ENCODE measurements at regions not wholly inside any gene's neighbourhood (a gene's known extent, or its start where the extent isn't known, plus 50 kb on each side); places are given as distances from the start of the nearest gene placed in this dataset.
"Not testable (repeated sequence)": the region's sequence is repeated elsewhere in the genome, so short reads cannot be mapped to it uniquely, and the experiment has no call there.

DNA sequence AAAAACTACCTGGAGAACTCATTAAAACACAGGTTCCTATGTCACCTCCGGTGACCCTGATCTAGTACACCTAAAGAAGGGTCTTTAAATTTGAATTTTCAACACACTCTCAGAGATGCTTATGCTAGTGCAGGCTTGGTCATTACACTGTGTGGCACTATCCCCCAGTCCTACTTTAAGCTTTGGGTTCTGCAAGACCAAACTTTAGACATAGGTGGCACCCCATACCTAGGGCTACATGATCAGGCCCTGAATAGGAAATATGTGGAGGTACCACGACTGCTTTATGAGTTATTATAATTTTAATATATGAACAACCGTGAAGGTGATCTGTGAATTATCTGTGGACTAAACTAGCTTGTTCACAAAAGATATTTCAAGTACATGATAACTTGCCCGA lies 201.3 kb upstream of the OR13F1 start:
- 95% methylated on average over 3 of the region's 4 CpGs for WGBS
- no peak overlapping the region for H3K27ac ChIP-seq (ENCODE audit: low read depth, low read length)
- no peaks in the 10 kb centered on the region for H3K9me3 ChIP-seq (ENCODE audit: insufficient read depth, low read depth, low read length)
- H3K27me3 ChIP-seq (ENCODE audit: insufficient read depth, low read length): no peaks in the 10 kb centered on the region
- H3K36me3 ChIP-seq (ENCODE audit: insufficient read depth, low read length): no peaks in the 10 kb centered on the region
- H3K4me3 ChIP-seq (ENCODE audit: low read length): no peak overlapping the region
- no peaks in the 10 kb centered on the region for H3K4me1 ChIP-seq (ENCODE audit: insufficient read depth, low read length)
- H3K9ac ChIP-seq (ENCODE audit: low read depth, low read length): no peak overlapping the region

DNA sequence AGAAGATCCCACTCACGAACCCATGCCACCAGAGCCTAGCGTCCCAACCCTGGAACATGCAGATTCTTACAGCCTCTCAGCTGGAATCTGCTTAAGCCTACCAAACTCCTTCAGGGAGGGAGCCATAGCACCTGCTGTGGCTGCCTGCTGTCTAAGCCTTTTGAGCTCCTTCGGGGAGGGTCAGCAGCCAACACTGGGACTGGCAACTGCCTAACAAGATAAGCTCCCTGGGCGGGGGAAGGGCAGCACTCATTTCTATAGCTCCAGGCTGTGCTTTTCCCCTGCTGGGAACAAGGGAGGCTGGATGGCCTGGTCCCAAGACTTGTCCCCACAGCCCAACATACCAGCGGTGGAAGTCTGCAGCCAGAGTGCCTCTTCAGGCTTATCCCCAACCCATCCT lies 199.1 kb upstream of the OR13F1 start:
- WGBS: 82% methylated on average over 5 of the region's 5 CpGs

DNA sequence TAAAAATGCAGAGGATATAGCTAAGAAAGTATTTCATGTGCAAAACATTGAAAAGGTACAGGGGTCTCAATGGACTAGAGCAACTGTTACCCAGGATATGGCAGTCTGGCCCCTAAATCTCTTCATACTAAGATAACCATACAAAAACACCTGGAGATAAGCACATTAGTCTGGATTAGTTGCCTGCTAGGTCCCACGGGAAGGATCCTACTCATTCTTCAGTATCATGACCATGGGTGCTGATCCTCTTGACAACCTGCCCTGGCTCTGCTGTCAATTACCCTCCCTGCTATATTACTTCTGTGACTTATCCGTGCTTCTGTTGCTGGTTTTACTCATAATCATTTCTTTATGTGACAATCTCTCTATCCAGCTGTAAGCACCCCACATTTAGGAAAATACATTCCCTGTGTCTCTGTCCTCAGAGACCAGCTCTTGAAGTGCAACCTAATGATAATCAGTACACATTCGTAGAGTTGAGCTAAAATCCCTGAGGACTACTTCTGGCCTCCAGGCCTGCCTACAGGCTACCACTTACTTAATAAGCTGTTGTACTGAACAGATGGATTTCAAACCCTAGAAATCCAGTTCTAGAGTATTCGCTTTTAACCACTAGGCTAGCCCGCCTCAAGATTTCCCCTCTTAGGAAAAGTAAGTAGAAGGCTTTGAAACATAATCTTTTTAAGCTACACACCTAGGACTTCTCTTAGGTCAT lies 190.5 kb upstream of the OR13F1 start:
- 66% methylated on average over 4 of the region's 5 CpGs for WGBS
- peaks cover 4% of the 10 kb centered on the region; the same call in 1 of the 2 replicates for H3K9me3 ChIP-seq (ENCODE audit: insufficient read depth, low read depth, low read length)
- H3K9ac ChIP-seq (ENCODE audit: low read depth, low read length): no peak overlapping the region
- H3K36me3 ChIP-seq (ENCODE audit: insufficient read depth, low read length): no peaks in the 10 kb centered on the region
- no peak overlapping the region for H3K27ac ChIP-seq (ENCODE audit: low read depth, low read length)
- no peaks in the 10 kb centered on the region for H3K4me1 ChIP-seq (ENCODE audit: insufficient read depth, low read length)
- no peak overlapping the region for H3K4me3 ChIP-seq (ENCODE audit: low read length)
- no peaks in the 10 kb centered on the region for H3K27me3 ChIP-seq (ENCODE audit: insufficient read depth, low read length)

More for the DNA sequence above, 199.1 kb upstream of the OR13F1 start:
- H3K9me3 ChIP-seq (ENCODE audit: insufficient read depth, low read depth, low read length): no peaks in the 10 kb centered on the region
- H3K9ac ChIP-seq (ENCODE audit: low read depth, low read length): no peak overlapping the region
- no peak overlapping the region for H3K27ac ChIP-seq (ENCODE audit: low read depth, low read length)
- no peaks in the 10 kb centered on the region for H3K4me1 ChIP-seq (ENCODE audit: insufficient read depth, low read length)
- no peaks in the 10 kb centered on the region for H3K36me3 ChIP-seq (ENCODE audit: insufficient read depth, low read length)
- no peak overlapping the region for H3K4me3 ChIP-seq (ENCODE audit: low read length)
- H3K27me3 ChIP-seq (ENCODE audit: insufficient read depth, low read length): no peaks in the 10 kb centered on the region

DNA sequence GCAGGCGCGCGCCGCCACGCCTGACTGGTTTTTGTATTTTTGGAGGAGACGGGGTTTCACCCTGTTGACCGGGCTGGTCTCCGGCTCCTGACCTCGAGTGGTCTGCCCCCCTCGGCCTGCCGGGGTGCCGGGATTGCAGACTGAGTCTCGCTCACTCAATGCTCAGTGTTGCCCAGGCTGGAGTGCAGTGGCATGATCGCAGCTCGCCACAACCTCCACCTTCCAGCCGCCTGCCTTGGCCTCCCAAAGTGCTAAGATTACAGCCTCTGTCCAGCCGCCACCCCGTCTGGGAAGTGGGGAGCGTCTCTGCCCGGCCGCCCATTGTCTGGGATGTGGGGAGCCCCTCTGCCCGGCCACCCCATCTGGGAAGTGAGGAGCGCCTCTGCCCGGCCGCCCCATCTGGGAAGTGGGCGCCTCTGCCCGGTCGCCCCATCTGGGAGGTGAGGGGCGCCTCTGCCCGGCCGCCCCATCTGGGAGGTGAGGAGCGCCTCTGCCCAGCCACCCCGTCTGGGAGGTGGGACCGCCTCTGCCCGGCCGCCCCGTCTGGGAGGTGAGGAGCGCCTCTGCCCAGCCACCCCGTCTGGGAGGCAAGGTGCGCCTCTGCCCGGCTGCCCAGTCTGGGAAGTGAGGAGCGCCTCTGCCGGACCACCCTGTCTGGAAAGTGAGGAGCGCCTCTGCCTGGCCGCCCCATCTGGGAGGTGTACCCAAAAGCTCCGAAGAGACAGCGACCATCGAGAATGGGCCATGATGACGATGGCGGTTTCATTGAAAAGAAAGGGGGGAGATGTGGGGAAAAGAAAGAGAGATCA lies 187.7 kb upstream of the OR13F1 start:
- not testable (repeated sequence) for H3K27ac ChIP-seq (ENCODE audit: low read depth, low read length); H3K4me1 ChIP-seq (ENCODE audit: insufficient read depth, low read length); H3K9ac ChIP-seq (ENCODE audit: low read depth, low read length); H3K4me3 ChIP-seq (ENCODE audit: low read length); H3K36me3 ChIP-seq (ENCODE audit: insufficient read depth, low read length); H3K9me3 ChIP-seq (ENCODE audit: insufficient read depth, low read depth, low read length); H3K27me3 ChIP-seq (ENCODE audit: insufficient read depth, low read length)
- WGBS: 90% methylated on average over 46 of the region's 50 CpGs

DNA sequence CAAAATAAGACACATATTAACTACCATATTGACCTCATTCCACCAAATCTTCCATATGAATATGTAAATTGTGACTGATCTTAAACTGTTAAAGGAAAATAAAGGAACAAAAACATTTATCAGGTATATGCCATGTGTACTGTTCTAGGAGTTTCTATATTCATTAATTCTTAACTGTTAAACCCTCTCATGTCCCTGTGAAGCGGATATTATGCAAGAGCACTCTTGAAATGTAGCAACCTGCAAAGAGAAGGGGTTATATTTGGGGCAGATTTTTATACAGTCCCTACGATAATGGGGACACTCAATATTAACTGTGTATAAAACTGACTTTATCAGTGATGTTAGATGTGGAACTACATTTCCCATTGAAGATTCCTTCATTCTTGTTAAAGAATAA lies 184.9 kb upstream of the OR13F1 start:
- H3K36me3 ChIP-seq (ENCODE audit: insufficient read depth, low read length): no peaks in the 10 kb centered on the region
- 85% methylated on average over 2 of the region's 2 CpGs for WGBS
- H3K4me1 ChIP-seq (ENCODE audit: insufficient read depth, low read length): no peaks in the 10 kb centered on the region
- H3K27ac ChIP-seq (ENCODE audit: low read depth, low read length): no peak overlapping the region
- H3K27me3 ChIP-seq (ENCODE audit: insufficient read depth, low read length): no peaks in the 10 kb centered on the region
- peaks cover 4% of the 10 kb centered on the region; the same call in 1 of the 2 replicates for H3K9me3 ChIP-seq (ENCODE audit: insufficient read depth, low read depth, low read length)
- H3K4me3 ChIP-seq (ENCODE audit: low read length): no peak overlapping the region
- no peak overlapping the region for H3K9ac ChIP-seq (ENCODE audit: low read depth, low read length)

DNA sequence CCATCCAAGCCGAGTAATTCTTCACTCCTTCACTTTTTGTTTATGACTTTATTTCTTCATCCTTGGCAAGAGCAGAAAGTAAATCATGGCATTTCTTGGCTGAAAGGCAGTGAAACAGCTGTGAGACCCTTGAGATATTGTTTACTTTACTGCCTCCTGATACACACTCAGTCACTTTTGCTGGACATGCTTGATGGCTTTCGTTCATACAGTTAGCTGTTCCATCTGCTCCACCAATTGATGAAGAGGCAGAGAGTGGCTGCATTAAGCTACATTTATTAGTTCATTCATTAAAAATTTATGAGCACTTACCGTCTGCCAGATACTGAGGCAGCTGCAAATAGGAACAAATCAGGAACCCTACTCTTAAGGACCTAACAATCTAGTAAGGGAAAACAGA lies 184.4 kb upstream of the OR13F1 start:
- no peaks in the 10 kb centered on the region for H3K36me3 ChIP-seq (ENCODE audit: insufficient read depth, low read length)
- no peak overlapping the region for H3K27ac ChIP-seq (ENCODE audit: low read depth, low read length)
- peaks cover 4% of the 10 kb centered on the region; the same call in 1 of the 2 replicates for H3K9me3 ChIP-seq (ENCODE audit: insufficient read depth, low read depth, low read length)
- no peaks in the 10 kb centered on the region for H3K4me1 ChIP-seq (ENCODE audit: insufficient read depth, low read length)
- H3K27me3 ChIP-seq (ENCODE audit: insufficient read depth, low read length): no peaks in the 10 kb centered on the region
- 93% methylated on average over 3 of the region's 3 CpGs for WGBS
- no peak overlapping the region for H3K9ac ChIP-seq (ENCODE audit: low read depth, low read length)
- H3K4me3 ChIP-seq (ENCODE audit: low read length): no peak overlapping the region

DNA sequence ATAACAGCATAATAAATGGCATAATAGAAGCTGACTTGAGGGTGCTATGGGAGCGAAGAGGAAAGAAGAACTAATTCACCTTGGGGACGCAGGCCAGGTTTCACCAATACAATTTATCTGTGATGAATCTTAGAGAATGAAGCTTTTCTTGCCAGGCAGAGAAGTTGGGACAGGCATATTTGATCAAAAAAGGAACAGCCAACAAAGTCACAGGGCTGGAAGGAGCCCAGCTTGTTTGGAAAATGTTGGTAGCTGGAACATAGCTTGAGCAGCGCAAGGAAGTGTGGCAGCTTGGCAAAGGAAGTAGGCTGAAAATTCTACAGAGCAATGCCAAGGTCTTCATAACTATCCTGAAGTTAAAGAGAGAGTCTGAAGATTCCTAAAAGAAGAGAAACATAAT lies 181.5 kb upstream of the OR13F1 start:
- Histone ChIP-seq H3K9ac (ENCODE audit: low read depth, low read length) (no peak overlapping the region), H3K9me3 (ENCODE audit: insufficient read depth, low read depth, low read length) (no peaks in the 10 kb centered on the region), H3K36me3 (ENCODE audit: insufficient read depth, low read length) (no peaks in the 10 kb centered on the region), H3K27me3 (ENCODE audit: insufficient read depth, low read length) (no peaks in the 10 kb centered on the region), H3K4me1 (ENCODE audit: insufficient read depth, low read length) (no peaks in the 10 kb centered on the region), H3K27ac (ENCODE audit: low read depth, low read length) (no peak overlapping the region), H3K4me3 (ENCODE audit: low read length) (no peak overlapping the region)
- 97% methylated on average over 3 of the region's 3 CpGs for WGBS

DNA sequence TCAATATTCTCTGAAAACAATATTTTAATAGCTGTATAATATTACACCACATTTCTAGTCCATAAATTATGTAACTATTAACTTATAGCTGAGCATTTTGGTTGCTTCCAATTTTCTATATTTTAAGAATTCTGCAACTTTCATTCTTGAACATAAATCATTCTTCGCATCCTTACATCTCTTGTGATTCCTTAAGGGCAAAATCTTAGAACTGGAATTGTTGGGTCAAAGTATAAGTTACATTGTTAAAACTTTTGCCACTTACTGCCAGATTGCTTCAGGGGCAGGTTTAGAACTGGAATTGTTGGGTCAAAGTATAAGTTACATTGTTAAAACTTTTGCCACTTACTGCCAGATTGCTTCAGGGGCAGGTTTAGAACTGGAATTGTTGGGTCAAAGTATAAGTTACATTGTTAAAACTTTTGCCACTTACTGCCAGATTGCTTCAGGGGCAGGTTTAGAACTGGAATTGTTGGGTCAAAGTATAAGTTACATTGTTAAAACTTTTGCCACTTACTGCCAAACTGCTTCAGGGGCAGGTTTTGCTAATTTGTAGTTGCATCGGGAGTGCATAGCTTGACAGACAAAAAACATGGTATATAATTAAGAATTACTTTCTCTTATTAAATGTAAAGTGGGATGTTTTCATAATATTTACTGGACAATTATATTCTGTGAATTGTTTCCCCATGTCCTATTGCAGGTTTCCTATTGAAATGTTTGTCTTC lies 179.9 kb upstream of the OR13F1 start:
- not testable (repeated sequence) for H3K36me3 ChIP-seq (ENCODE audit: insufficient read depth, low read length); H3K27ac ChIP-seq (ENCODE audit: low read depth, low read length); H3K27me3 ChIP-seq (ENCODE audit: insufficient read depth, low read length); H3K4me1 ChIP-seq (ENCODE audit: insufficient read depth, low read length); H3K4me3 ChIP-seq (ENCODE audit: low read length); H3K9ac ChIP-seq (ENCODE audit: low read depth, low read length); H3K9me3 ChIP-seq (ENCODE audit: insufficient read depth, low read depth, low read length)
- WGBS: no CpG with 5 or more reads among the region's 2 CpGs

DNA sequence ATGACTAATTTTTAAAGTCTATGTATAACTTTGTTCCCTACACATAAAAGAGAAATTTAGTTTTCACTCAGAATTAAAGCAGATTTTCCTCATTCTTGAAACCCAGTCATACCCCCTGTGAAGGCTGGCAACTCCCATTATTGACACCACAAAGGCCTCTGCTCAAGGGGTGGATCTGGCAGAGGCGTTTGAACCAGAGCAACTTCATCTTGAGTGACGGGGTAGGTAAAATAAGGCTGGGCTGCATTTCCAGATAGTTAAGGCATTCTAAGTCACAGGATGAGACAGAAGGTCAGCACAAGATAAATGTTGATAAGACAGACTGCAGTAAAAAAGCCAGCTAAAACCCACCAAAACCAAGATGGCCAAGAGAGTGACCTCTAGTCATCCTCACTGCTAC lies 177.2 kb upstream of the OR13F1 start:
- Histone ChIP-seq H3K27ac (ENCODE audit: low read depth, low read length) (no peak overlapping the region), H3K9ac (ENCODE audit: low read depth, low read length) (no peak overlapping the region), H3K9me3 (ENCODE audit: insufficient read depth, low read depth, low read length) (no peaks in the 10 kb centered on the region), H3K4me3 (ENCODE audit: low read length) (no peak overlapping the region), H3K4me1 (ENCODE audit: insufficient read depth, low read length) (no peaks in the 10 kb centered on the region), H3K27me3 (ENCODE audit: insufficient read depth, low read length) (no peaks in the 10 kb centered on the region), H3K36me3 (ENCODE audit: insufficient read depth, low read length) (no peaks in the 10 kb centered on the region)
- WGBS: 90% methylated on average over 2 of the region's 2 CpGs

DNA sequence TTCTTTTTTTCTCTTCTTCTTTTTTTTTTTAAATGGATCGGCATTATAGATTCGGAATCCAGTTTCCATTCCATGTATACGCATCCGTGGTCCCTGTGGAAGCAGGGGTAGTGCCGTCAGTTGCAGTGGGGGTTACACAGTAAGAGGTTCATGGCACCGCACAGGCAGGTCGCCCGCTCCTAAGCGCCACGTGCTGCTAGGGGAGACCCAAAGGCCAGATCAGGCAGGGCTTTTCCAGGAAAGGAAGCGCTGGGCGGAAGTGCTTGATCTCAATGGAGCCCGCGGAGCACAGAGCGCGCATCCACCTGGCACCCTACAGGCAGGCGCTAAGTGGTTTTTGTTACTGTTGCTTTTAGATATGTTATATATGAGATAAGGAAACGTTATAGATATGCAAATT lies 174.8 kb upstream of the OR13F1 start:
- Histone ChIP-seq H3K27me3 (ENCODE audit: insufficient read depth, low read length) (no peaks in the 10 kb centered on the region), H3K4me1 (ENCODE audit: insufficient read depth, low read length) (no peaks in the 10 kb centered on the region), H3K9ac (ENCODE audit: low read depth, low read length) (no peak overlapping the region), H3K4me3 (ENCODE audit: low read length) (no peak overlapping the region), H3K9me3 (ENCODE audit: insufficient read depth, low read depth, low read length) (0 out of 2 replicates have a peak, but pooled peaks cover under 1% of the 10 kb centered on the region), H3K36me3 (ENCODE audit: insufficient read depth, low read length) (no peaks in the 10 kb centered on the region), H3K27ac (ENCODE audit: low read depth, low read length) (no peak overlapping the region)
- WGBS: 95% methylated on average over 18 of the region's 18 CpGs

DNA sequence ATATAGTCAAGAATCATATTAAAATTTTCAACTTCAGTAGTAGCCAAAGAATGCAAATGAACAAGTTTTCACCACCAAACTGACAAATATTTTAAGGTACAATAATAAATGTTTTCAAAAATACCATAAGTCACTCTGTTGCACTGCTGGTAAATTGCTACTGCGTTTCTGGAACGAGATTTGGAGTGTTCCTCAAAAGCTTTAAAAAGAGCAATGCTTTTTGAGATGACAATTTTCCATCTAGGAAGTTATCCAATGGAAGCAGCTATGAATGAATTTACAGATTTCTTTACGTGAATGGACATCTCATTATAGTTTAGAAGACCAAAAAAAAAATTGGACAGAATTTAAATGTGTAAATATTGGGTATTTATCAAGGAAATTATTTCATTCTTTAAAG lies 173.2 kb upstream of the OR13F1 start:
- Histone ChIP-seq H3K4me1 (ENCODE audit: insufficient read depth, low read length) (no peaks in the 10 kb centered on the region), H3K9ac (ENCODE audit: low read depth, low read length) (no peak overlapping the region), H3K27me3 (ENCODE audit: insufficient read depth, low read length) (no peaks in the 10 kb centered on the region), H3K9me3 (ENCODE audit: insufficient read depth, low read depth, low read length) (peaks cover 16% of the 10 kb centered on the region), H3K27ac (ENCODE audit: low read depth, low read length) (no peak overlapping the region), H3K36me3 (ENCODE audit: insufficient read depth, low read length) (no peaks in the 10 kb centered on the region), H3K4me3 (ENCODE audit: low read length) (no peak overlapping the region)
- WGBS: 98% methylated on average over 3 of the region's 3 CpGs

Measured in HUES64 (cell line).